ENCODE measurements at regions not wholly inside any gene's neighbourhood (a gene's known extent, or its start where the extent isn't known, plus 50 kb on each side); places are given as distances from the start of the nearest gene placed in this dataset.

- no peak for DNase-seq
These were observed 76.3 kb upstream of the WSB1 start for GRCh38 chr17:27217631-27218030.

DNA sequence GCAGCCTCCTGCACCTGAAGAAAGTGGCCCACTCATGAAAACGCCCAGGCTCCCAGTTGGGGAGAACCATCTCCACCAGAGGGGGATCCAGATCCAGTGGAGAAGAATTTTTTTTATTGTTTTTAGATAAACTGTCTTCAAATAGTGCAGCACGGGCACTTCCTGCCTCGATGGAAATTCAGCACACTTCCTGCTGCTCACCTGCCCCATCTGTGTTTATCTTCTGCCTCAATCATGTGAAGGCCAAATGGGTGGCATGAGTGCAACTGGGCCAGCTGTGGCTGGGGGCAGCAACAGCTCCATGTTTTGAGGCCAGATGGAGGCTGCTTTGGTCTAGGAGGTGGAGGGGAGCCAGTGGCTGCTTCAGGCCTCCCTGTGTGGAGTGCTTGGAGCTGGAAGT is 75.9 kb upstream of the WSB1 start:
- no peak for DNase-seq

DNA sequence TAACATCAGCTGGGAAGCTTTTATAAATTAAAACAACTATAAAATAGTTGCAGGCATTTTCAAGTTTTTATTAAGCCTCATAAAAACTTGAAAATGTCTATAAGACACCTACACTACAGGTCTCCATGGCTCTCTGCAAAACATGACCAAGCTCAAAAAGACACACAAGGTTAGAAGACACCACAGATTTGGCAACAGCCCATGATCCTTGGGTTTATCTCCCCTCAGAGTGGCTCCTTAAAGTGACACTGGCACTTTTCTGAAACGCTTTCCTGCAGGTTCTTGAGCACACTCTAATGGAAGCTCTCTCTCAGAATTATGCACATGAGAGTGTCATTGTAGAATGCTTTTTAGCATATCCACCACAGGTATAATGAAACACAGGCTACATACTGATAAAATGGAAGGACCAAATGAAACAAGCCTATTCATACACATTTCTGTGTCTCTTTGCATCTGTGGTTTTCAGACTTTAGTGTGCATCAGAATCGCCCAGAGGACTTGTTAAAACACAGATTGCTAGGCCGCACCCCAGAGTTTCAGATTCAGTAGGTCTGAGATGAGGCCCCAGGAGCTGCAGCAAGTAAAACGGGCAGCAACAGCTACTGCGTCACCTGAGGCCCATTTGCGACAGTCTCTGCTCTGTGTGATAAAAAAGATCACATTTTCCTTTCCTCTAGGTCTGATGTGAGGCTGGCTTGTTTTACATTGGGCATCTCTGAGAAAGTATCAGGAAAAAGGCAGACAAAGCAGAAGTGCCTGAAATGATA is 75.0 kb upstream of the WSB1 start:
- no peak for DNase-seq

GRCh38 chr17:27222515-27222914 is 71.4 kb upstream of the WSB1 start:
- DNase-seq: no peak

DNA sequence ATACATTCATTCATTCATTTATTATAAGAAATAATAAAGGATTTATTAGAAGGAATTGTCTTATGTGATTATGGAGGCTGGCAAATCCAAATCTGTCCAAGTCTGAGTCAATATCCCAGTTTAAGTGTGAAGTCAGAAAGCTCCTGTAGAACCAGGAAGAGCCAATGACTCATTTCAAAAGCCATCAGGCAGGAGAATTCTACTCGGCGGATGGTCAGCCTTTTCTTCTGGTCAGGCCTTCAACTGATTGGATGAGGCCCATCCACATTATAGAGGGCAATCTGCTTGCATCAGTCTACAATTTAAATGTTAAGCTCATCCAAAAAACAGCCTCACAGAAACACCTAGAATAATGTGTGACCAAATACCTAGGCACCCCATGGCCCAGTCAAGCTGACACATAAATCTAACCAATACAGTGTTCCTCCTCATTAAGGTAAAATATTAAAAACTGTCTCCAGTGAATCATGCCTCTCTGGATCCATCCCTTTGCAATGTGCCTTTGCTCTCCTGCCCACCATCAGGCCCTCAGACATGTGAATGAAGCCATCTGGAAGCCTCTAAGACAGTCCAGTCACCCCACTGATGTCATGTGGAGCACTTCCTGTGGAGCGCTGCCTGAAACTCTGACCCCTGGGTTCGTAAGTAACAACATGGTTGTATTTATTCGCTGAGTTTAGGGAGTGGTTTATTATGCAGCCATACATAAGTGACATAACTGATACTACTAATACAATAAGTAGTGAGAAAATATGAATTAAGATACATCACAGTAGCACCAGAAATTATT is 69.2 kb upstream of the WSB1 start:
- DNase-seq: no peak

DNA sequence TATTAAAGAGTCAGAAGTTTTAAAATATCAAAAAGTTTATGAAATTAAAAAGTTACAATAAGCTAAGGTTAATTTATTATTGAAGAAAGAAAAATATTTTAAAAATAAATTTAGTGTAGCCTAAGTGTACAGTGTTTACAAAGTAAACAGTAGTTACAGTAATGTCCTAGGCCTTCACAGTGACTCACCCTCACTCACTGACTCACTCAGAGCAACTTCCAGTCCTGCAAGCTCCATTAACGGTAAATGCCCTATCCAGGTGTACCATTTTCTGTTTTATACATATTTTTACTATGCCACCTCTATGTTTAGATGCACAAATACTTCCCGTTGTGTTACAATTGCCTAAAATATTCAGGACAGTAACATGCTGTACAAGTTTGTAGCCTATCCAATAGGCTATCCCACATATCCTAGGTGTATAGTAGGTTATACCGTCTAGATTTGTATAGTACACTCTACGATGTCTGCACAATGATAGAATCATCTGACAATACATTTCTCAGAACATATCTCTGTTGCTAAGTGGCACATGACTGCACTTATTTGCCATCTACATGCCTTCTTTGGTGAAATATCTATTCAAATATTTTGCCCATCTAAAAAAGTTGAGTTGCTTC is 67.2 kb upstream of the WSB1 start:
- DNase-seq: no peak

GRCh38 chr17:27230996-27231395 is 62.9 kb upstream of the WSB1 start:
- DNase-seq: no peak

DNA sequence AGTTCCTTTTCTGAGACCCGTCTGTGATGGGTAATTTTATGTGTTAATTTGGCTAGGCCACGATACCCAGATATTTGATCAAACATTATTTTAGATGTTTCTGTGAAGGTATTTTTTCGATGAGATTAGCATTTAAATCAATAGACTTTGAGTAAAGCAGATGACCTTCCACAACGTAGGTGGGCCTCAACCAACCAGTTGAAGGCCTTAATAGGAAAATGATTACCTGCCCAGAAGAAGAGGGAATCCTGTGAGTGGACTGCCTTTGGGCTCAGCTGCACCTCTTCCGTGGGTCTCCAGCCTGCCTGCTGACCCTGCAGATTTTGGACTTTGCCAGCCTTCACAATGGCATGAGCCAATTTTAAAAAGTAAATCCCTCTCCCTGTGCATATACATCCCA is 61.6 kb upstream of the WSB1 start:
- DNase-seq: no peak

- DNase-seq: no peak
These were observed 60.9 kb upstream of the WSB1 start for GRCh38 chr17:27233059-27233458.

DNA sequence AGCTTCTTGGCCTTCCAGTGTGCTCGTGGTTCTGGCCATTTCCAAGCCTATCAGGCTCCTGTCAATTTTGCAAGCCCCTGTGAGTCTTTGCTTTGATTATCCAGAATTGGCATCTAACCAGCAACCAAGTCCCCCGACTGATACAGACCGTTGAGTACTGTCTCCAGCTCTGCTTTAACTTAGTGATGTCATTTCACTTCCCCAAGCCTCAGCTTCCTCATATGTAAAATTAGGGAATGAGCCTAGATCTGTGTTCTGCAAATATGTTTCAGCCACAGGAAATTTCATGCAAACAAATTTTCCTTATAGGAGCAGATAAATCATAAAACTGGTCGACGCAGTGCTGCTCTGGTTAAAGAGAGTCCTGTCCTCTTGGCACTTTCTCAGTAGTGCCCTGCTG is 60.1 kb upstream of the WSB1 start:
- DNase-seq: no peak

- peak; percentile 41 to 67 for DNase-seq
These were observed 57.1 kb upstream of the WSB1 start for GRCh38 chr17:27236717-27237315.

- no peak for DNase-seq
These were observed 56.0 kb upstream of the WSB1 start for GRCh38 chr17:27237890-27238289.

DNA sequence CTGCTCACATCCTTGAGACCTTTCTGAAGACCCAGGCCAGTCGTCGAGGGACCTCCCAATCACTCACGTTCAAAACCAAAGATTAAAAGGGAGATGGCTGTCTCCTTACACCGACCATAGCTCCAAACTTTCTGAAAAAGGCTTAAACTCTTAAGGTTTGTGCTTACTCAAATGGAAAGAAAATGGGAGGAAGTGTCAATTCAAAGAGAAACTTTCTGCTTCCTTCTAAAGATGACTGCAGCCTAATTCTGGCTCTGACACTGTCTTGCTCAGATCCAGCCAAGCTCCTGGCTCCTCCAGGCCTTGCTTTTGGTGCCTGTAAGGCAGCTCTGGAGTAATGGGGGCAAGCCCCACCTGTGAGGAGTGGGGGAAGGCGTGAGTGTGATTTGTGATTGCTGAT is 54.9 kb upstream of the WSB1 start:
- no peak for DNase-seq

DNA sequence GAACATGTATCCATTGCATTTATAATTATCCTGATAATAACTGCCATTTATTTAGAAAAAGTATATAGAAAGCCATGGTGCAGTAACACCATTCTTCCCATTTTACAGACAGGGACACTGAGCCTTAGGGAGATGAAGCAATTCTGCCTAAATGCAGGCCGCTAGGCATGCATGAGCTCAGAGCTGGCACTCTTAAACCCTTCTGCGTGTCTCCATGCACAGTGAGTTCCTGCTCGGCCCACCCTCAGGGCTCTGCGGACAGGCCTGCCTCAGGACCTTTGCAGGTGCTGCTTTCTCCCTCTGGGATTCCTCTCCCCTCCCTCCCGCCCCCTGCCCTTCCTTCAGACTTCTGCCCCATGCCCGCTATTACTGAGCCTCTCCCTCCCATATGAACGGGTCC is 54.3 kb upstream of the WSB1 start:
- no peak for DNase-seq

DNA sequence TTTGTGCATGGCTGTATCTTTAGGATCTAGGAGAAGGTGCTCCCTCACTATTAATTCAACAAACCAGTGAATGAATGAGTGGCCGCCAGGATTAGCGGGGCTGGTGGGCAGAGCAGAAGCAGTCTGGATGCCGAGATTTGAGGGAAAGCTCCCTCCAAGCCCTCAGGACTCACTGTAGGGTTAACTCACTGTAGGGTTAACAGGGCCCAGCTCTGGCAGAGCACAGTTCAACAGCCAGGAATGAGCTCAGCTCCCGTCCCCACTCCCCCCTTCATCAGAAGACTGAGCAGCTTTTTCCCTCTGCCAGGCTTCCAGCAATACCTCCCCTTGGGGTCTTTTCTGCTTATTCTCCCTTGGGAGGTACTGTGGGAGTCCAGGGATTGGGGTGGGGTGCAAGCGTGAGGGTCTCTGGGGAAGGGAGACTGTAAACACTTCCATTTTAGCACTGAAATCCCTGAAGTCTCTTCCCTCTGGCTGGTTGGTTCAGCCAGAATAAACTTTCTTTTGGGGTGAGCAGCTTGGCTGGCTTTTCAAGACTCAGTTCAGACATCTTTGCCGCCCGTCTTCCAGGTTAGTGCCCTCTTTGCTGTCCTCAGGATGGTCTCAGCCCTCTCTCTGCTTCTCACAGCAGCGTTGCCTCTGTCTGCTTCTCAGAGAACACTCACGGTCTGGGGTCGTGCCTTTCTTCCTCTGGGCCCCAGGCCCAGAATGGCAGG is 53.7 kb upstream of the WSB1 start:
- DNase-seq: no peak

- DNase-seq: no peak
These were observed 53.1 kb upstream of the WSB1 start for GRCh38 chr17:27240802-27241155.

GRCh38 chr17:27241346-27241946 is 52.5 kb upstream of the WSB1 start:
- DNase-seq: no peak

GRCh38 chr17:27242951-27243350 is 51.0 kb upstream of the WSB1 start:
- DNase-seq: no peak

- DNase-seq: no peak
These were observed 49.9 kb upstream of the WSB1 start for GRCh38 chr17:27244011-27244410.

All from NCI-H524 (cell line).